Thyroid gland (tissue), 4 donors: ENCODE measurements at regions not wholly inside any gene's neighbourhood (a gene's known extent, or its start where the extent isn't known, plus 50 kb on each side); places are given as distances from the start of the nearest gene placed in this dataset.

Experiments used
- POLR2A ChIP-seq, 2 donors: fragments of 450-650 bp; IDR thresholded peaks; one replicate each; pipeline ENCODE4 v1.6.1; 2017; ENCODE audit warnings: antibody characterized with exemption in 2 of 2, mild to moderate bottlenecking in 2 of 2, moderate library complexity in 1 of 2
- TF ChIP-seq, protein P1 (sequence below), 6 experiments: fragments of 200-600 bp in 3 of 6; fragments of 450-650 bp in 3 of 6; sonication (generic) in 3 of 6; IDR thresholded peaks; one replicate each; pipeline ENCODE4 v1.5.1; 2016 to 2019; ENCODE audit warnings: antibody characterized with exemption in 6 of 6, mild to moderate bottlenecking in 2 of 6, inconsistent platforms in 1 of 6, moderate library complexity in 1 of 6

DNA sequence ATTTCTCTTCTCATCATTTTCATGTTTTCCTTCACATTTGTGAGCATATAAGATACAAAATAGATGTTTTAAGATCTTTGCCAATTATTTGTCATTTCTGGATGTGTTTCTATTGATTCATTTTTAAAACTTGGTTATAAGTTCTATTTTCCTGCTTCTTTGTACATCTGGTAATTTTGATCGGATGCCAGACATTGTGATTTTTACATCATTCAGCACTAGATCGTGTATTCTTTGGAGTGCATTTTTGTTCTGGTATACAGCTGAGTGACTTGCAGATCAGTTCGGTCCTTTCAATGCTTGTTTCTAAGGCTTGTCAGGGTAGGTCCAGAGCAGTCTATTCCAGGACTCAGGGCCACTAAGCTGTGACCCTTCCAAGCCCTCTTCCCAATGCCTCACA lies 198.2 kb downstream of the KLF12 start:
- TF ChIP-seq, protein P1, sequence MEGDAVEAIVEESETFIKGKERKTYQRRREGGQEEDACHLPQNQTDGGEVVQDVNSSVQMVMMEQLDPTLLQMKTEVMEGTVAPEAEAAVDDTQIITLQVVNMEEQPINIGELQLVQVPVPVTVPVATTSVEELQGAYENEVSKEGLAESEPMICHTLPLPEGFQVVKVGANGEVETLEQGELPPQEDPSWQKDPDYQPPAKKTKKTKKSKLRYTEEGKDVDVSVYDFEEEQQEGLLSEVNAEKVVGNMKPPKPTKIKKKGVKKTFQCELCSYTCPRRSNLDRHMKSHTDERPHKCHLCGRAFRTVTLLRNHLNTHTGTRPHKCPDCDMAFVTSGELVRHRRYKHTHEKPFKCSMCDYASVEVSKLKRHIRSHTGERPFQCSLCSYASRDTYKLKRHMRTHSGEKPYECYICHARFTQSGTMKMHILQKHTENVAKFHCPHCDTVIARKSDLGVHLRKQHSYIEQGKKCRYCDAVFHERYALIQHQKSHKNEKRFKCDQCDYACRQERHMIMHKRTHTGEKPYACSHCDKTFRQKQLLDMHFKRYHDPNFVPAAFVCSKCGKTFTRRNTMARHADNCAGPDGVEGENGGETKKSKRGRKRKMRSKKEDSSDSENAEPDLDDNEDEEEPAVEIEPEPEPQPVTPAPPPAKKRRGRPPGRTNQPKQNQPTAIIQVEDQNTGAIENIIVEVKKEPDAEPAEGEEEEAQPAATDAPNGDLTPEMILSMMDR (IDR thresholded peaks at IDR 0.05) = no peak
- no peak for TF ChIP-seq POLR2A (IDR thresholded peaks at IDR 0.05)
